Fibroblast of gingiva (primary cell): ENCODE measurements at regions not wholly inside any gene's neighbourhood (a gene's known extent, or its start where the extent isn't known, plus 50 kb on each side); places are given as distances from the start of the nearest gene placed in this dataset.
A peak's percentile ranks its signal among the peaks of the same experiment; 100 is the strongest.

Experiments
- DNase-seq: peaks from one replicate; pipeline ENCODE4 v3.0.0-alpha.2; 2011; ENCODE audit warnings: low read depth

DNA sequence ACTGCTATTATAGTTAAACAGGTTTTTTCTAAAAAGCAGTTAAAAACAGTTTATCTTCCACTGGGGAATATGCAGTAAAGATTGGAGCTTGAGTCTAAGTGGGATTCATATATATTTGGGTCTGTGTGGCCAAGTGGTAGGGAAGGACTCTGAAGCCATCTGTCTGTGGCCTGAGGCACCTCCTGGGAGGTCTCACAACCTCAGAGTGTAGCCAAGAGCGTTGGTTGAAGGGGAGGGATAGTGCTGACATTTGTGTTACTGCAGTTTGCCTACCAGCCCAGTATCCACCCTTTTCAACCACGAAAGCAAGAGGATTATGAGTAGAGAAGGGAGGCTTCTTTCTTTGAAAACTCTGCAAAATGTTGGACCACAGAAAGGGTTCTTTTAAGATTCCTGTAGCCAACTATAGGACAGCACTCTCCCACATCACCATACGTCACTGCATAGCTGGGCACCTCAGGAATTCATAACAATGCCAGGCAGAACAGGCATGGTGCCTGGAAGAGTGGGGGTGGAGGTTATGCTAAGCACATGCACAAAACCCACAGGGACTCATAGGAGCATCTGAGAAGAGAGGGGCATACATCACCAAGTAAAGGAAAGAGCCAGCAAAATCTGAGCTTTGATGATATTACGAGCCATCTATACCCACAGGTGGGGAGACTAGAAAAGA, 90.5 kb upstream of the HEY2 start:
- DNase-seq = peak; percentile 69

DNA sequence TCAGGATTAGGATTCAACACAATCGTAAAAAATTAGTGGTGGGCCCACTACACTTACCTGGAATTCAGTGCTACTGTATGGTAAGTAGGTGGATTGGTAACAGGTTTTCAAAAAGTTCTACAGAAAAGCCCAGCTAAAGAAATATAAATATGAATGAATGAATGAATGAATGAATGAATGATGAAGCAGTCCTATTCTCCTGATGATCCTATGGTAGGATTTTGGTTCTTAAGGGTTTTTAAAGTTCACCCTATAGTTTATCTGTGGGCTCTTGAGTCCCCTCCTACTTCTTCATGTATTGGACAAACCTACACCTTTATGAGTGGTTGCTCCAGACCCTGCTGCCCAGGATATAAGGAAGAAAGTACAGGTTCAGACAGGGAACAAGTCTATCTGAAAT, 89.5 kb upstream of the HEY2 start:
- no peak for DNase-seq

DNA sequence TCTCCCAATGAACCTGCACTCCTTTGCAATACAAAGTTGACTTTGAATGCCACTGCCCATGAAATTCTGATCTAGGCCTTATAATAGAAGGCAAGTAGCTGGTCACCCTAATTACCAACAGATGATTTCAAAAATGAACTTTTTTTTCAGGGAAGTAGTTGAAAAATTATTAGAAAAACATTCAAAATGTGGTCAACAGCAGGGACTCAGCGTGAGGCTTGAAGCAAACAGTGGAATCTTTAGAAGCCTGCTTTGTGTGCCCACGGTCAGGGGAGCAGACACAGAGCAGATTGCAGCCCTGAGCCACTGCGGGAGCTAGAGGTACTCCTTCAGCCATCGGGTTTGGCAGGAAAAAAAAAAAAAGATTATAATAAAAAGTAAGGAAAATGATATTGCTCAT, 87.1 kb upstream of the HEY2 start:
- peak; percentile 4 for DNase-seq

DNA sequence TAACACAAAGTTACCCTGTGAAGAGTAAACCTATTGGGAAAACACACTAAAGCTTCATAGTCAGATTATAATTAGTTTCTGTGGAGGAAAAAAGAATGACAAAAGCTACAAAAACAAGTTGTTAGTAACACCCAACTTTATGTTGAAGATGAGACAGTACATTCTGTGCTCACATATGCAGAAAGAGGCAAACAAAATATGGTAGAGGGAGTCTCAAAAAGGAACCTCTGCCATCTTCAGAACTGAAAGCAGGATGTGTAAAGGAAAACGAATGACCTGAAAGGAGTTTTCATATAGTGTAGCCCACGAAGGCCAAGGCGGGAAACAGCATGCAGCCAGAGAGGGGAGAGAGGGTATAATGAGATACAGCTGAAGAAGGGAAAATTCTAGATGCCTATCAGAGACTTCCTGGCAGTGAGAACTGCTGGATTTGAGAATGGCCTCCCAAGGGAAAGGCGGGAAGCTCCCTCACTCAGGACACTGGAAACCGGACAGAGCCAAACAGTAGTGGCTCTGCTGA, 84.1 kb upstream of the HEY2 start:
- no peak for DNase-seq

DNA sequence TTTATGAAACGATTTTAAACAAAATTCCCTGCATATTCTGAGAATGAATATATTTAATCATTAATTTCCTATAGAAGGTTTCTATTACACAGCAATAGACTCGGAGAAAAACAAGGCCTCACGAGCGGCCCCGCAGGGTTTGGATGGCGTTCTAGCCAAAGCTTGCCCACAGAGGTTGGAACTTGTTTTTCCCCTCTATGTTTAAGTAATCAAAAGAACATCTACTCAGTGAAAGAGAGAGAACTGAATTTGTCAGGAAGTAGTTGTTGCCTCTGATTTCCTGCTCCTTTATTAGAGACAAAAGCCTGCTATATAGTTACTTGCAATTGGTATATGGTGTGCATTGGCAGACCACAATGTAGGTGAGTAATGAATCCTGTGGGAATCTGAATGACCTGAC, 82.1 kb upstream of the HEY2 start:
- no peak for DNase-seq

DNA sequence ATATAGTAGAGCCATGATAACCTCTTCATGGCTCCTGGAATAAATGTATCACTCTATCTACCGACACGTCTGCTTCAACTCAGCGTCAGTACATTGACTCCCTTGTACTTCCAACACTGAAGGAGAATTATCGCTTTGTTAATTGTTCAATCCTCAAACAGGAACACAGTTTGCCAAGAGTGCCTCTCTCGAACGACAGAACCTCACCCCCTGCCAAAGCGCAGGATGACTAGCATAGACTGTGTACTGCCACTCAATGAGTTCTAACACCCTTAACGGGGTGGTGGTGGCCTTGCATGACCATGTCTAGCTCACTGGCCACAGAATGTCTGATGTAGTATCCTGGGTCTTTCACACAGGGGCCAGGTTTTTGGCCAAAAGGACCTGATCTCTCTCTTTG, 81.4 kb upstream of the HEY2 start:
- no peak for DNase-seq

DNA sequence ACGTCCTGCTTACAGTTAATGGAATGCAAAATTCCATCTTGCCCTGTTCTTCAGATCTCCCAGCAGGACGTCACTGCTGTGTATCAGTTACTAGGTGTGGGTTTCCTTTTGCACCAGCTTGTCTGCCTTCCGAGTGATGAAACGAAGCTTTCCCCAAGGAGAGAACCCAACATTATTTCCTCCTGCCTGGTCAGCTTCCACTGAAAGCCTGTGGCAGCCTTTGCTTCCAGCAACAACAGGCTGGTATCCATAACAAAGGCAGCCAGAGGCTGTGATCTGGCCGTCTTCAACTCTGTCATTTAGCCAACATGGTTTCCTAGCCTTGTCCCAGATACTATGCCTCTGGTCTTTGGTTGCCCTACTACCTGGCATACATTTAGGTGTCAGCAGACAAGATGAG, 78.9 kb upstream of the HEY2 start:
- DNase-seq = no peak

DNA sequence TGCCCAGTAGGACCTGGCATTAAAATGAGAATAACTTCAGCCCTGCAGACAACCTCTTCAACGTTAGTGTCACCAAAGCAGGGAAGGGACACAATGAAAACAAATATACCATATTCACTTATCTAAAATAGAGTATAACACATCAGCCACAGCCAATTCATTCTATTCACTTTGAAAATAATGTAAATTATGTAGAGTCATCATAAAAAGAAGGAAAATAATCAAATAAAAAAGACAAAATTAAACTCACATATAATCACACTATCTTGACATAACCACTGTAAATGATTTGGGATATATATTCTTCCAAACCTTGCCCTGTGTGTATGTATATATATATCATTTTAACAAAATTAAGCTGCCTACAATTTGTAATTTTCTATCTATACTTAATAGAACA, 78.1 kb upstream of the HEY2 start:
- DNase-seq = no peak

DNA sequence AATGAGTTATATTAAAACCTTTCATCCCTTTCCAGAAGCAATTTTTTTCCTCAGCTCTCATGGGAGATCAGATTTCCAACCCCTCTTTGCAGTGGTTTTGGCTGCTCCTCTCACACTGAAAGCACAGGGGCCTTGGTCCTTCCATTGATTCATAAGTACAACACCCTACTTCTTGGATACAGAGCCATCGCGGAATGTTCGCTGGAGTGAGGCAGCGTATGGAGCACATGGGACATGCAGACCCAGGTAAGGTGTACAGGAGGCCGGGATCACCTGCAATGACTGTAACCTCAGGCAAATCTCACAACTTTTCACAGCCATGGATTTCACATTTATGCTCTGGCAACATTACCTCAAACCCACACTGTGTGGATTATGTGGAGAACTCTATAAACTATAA, 75.2 kb upstream of the HEY2 start:
- DNase-seq = no peak

DNA sequence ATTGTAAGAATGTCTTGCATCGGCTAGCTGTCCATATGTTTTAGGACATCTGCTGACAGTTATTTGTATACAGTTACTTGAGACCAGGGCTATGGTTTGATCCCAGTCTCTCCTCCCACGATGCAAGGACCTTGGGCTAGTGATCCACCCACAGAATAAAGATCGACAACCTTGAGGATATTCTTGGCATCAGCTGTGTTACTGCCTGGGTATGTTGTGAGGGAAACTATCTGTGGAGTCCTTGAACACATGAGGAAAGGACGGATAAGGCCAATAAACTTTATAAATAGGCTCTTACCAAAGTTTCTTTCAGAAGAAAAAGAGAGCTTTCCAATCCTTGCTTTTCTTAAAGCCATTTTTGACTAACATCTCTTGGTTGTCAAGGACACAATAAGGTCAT, 70.8 kb upstream of the HEY2 start:
- no peak for DNase-seq

DNA sequence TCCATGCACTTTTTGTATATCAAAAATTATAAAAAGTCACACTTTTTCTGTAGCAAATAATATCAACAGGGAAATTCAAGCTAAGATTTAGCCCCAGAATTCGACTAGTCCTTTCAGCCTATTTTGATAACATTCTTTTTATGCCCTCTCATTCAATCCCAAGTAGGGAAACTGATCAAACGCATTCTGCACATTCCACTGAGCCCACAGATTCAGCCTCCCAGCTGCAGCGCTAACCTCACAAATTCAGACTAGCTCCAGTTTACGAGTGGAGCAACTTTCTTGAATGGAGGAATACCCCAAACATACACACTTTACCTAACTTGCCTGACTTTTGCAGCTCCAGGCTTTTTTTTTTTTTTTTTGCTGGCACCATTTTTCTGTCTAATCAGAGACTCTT, 70.3 kb upstream of the HEY2 start:
- DNase-seq = no peak

DNA sequence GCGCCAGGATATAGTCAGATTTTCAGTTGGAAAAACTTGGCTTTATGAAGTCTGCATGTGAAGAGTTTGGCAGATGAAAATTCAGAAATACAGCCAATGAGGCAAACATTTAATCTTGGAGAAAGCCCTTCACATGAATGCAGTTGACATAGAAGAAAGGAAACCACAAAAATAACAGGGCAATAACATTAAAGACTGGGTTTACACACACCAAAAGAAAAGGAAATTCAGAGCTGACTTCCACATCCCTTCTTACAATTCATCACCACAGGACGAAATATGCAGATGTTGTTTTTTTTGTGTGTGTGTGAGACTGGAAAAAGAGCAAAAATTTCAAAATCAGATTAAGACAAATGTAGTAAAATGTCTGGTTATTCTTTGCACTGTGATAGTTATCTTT, 69.8 kb upstream of the HEY2 start:
- no peak for DNase-seq

DNA sequence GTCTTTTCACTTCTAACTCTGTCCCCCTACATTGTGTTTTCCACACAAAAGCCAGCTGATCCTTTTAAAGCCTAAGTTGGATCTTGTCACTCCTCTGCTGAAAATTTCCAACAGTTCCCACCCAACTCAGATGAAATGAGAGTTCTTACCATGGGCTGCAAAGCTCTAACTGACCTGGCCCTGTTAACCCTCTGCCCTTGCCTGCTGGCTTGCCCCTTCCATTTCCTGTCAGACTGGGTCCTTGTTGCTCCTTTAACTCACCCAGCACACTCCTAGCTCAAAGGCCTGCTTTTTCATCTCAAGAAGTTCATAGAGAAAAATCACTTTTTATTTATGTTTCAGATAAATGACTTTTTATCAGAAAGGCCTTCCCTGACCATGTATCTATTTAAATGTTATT, 66.5 kb upstream of the HEY2 start:
- DNase-seq = no peak

DNA sequence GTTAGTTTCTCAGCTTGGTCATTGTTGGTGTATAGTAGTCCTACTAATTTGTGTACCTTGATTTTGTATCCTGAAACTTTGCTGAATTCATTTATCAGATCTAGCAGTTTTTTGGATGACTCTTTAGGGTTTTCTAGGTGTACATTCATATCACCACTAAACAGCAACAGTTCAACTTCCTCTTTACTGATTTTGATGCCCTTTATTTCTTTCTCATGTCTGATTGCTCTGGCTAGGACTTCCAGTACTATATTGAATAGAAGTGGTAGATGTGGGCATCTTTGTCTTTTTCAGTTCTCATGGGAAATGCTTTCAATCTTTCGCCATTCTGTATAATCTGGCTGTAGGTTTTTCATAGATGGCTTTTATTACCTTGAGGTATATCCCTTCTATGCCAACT, 61.3 kb upstream of the HEY2 start:
- DNase-seq = no peak

DNA sequence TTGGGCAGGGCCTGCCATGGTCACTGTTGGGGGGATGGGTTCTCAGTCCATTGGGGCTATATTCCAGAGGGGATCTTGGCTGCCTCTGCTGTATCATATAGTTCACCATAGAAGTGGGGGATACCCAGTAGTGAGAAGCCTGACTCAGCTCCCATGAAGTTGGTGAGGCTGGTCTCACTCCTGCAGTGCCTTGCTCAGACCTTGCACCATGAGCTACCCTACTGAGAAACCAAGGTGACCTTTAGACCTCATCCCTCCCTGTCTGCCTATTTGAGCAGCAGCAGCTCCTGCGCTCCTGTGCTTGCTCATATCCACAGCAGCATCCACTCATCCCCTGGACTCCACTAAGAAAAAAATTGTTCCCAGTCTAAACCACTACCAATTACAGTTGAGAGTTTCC, 56.0 kb upstream of the HEY2 start:
- no peak for DNase-seq

DNA sequence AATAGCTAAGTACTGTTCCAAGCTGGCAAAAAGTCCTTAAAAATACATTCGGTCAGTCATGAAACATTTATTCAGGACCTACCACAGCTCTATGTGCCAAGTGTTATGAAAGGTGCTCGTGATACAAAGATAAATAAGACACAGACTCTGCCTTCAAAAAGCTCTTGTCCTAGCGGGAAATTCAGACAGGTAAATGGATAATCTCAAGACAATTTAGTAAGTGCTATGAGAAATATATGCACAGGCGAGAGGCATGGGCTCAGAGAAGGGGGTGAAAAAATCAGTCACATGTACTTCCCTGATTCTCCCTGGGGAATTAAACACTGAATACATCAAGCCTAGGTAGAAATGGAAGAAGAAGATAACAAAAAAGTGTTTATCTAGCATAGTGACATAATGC, 49.8 kb upstream of the HEY2 start:
- no peak for DNase-seq
